MM.1S (cell line): ENCODE measurements at regions not wholly inside any gene's neighbourhood (a gene's known extent, or its start where the extent isn't known, plus 50 kb on each side); places are given as distances from the start of the nearest gene placed in this dataset.

Source experiments
- EZH2 ChIP-seq: fragments of 300-600 bp; sonication (generic); optimal IDR thresholded peaks from 2 replicates; pipeline ENCODE3; 2017; ENCODE audit warnings: low read depth, mild to moderate bottlenecking, antibody characterized with exemption, low read length, mixed read lengths
- TF ChIP-seq, protein P1 (sequence below): fragments of 300-600 bp; sonication (generic); IDR thresholded peaks from 2 replicates; pipeline ENCODE4 v1.5.1; 2016; ENCODE audit warnings: antibody characterized with exemption, low read length, mixed read lengths

DNA sequence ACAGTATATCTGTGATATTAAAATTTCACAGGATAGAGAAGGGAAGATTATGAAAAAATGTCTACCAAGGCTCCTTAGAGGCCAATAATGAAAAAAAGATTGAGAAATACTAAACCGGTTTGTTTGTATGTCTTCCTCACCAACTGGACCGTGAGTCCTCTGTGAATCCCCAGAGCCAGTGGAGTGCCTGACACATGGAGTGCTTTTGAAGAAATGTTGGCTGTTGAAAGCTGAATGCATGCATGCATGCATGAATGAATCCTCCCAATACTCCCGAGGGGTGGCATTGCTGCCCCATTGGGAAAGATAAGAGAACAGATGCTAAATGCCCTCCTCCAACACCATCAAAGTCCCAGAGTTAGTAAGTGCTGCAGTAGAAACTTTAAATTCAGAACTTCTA, 152.7 kb upstream of the SERP2 start:
- TF ChIP-seq, protein P1, sequence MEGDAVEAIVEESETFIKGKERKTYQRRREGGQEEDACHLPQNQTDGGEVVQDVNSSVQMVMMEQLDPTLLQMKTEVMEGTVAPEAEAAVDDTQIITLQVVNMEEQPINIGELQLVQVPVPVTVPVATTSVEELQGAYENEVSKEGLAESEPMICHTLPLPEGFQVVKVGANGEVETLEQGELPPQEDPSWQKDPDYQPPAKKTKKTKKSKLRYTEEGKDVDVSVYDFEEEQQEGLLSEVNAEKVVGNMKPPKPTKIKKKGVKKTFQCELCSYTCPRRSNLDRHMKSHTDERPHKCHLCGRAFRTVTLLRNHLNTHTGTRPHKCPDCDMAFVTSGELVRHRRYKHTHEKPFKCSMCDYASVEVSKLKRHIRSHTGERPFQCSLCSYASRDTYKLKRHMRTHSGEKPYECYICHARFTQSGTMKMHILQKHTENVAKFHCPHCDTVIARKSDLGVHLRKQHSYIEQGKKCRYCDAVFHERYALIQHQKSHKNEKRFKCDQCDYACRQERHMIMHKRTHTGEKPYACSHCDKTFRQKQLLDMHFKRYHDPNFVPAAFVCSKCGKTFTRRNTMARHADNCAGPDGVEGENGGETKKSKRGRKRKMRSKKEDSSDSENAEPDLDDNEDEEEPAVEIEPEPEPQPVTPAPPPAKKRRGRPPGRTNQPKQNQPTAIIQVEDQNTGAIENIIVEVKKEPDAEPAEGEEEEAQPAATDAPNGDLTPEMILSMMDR = no peak
- no peak for TF ChIP-seq EZH2
